ENCODE measurements at regions not wholly inside any gene's neighbourhood (a gene's known extent, or its start where the extent isn't known, plus 50 kb on each side); places are given as distances from the start of the nearest gene placed in this dataset.
"Not testable (repeated sequence)": the region's sequence is repeated elsewhere in the genome, so short reads cannot be mapped to it uniquely, and the experiment has no call there.

DNA sequence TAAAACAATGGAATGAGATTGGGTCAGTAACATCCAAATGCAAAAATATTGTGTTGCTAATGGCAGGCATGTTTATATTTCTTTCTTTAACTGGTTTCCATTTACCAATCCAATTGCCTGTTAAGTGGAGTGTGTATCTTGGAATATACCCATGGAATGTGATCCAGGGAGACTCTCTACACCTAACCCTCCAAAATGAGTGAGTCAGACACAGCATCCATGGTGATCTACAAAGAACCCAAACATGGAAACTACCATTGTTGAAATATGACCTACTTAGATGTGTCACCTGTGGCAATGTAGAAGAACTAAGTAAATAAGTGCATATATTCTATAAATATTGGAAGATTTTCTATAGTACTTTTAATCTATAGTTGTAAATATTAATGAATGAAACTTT lies 110.3 kb downstream of the AREG start:
- H3K9me3 Mint-ChIP-seq, result no peaks in the 10 kb centered on the region
- no peak for ATAC-seq
- H3K27ac Mint-ChIP-seq, result no peak overlapping the region
- H3K4me1 Mint-ChIP-seq (ENCODE audit: low read depth in 2 of 2), result no peaks in the 10 kb centered on the region
- no peak for DNase-seq (ENCODE audit: low spot score)
- H3K4me3 Mint-ChIP-seq, result no peak overlapping the region
- H3K27me3 Mint-ChIP-seq, result peaks cover 4 to 6% of the 10 kb centered on the region in 2 donors
- no peaks in the 10 kb centered on the region for H3K36me3 Mint-ChIP-seq

DNA sequence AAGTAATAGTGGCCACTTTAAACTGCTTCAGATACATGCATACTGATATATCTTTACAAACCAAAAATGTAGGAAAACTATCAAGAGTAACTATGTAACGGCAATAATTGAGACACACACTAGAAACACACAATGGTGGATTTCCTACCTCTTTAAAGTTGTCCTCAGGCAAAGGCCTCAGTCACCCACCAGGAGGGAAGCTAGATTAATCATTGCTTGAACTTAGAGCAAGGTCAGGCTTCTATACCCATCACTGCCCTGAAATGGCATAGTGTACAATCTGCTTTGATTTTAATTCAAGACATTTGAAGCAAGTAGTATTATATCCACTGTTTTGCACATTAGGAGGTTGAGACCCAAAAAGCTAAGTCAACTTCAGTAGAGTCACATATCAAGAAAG lies 110.9 kb downstream of the AREG start:
- DNase-seq (ENCODE audit: low spot score) (no peak), ATAC-seq (no peak)
- H3K4me1 Mint-ChIP-seq (ENCODE audit: low read depth in 2 of 2), result no peaks in the 10 kb centered on the region
- H3K27me3 Mint-ChIP-seq, result peaks cover 4 to 6% of the 10 kb centered on the region in 2 donors
- H3K4me3 Mint-ChIP-seq, result no peak overlapping the region
- H3K36me3 Mint-ChIP-seq, result no peaks in the 10 kb centered on the region
- H3K27ac Mint-ChIP-seq, result no peak overlapping the region
- H3K9me3 Mint-ChIP-seq, result no peaks in the 10 kb centered on the region

DNA sequence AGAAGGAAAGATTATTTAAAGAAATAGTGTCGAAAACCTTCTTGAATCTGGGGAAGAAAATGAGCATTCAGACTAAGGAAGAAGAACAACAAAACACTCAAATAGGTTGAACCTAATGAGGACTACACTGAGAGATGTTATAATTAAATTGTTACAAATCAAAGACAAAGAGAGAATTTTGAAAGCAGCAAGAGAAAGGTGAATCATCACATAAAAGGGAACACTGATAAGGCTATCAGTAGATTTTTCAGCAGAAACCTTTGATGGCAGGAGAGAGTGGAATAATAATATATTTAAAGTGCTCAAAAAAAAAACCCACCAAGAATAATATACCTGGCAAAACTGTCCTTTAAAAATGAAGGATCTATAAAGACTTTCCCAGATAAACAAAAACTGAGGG lies 114.9 kb downstream of the AREG start:
- Mint-ChIP-seq H3K4me3 (no peak overlapping the region), H3K27ac (no peak overlapping the region), H3K27me3 (peaks cover 0 to 5% of the 10 kb centered on the region in 2 donors), H3K36me3 (peaks cover 7% of the 10 kb centered on the region), H3K9me3 (peaks cover 8% of the 10 kb centered on the region), H3K4me1 (ENCODE audit: low read depth in 2 of 2) (no peaks in the 10 kb centered on the region)
- ATAC-seq (no peak), DNase-seq (ENCODE audit: low spot score) (no peak)

DNA sequence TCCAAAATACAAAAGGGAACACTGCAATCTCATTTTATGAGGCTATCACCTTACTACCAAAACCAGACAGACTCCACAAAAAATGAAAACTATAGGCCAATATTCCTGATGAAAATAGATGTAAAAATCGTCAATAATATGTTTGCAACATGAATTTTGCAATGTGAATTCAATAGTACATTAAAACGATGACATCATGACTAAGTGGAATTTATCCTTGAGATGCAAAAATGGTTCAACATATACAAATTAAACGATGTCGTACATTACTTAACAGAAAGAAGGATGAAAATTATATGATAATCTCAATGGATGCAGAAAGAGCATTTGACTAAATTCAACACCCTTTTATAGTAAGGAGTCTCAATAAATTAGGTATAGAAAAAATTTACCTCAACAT lies 123.0 kb downstream of the AREG start:
- Mint-ChIP-seq H3K9me3 (peaks cover 7% of the 10 kb centered on the region), H3K27me3 (peaks cover 0 to 5% of the 10 kb centered on the region in 2 donors), H3K4me1 (ENCODE audit: low read depth in 2 of 2) (no peaks in the 10 kb centered on the region), H3K36me3 (peaks cover 7% of the 10 kb centered on the region), H3K27ac (no peak overlapping the region), H3K4me3 (no peak overlapping the region)
- DNase-seq (ENCODE audit: low spot score), result no peak
- no peak for ATAC-seq

DNA sequence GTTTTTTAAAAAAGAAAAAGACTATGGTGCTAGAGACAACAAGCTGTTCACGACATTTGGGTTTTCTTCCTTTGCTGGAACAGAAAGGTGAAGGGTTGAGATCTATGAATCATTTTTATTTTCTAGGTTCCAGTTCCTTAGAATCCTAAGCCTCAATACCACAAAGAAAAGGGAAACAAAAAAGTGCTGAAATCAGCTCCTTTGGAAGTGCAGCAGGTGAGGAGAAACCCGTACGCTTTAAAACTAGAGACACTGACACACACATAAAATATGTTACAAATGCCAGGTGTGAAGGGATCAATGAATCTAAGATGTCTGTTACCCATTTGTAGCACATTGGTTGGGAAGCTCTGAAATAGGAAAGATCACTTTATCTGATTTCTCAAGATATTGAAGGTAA lies 125.2 kb downstream of the AREG start:
- H3K27me3 Mint-ChIP-seq, result no peaks in the 10 kb centered on the region
- no peaks in the 10 kb centered on the region for H3K4me1 Mint-ChIP-seq (ENCODE audit: low read depth in 2 of 2)
- H3K36me3 Mint-ChIP-seq, result no peaks in the 10 kb centered on the region
- DNase-seq (ENCODE audit: low spot score), result no peak
- H3K9me3 Mint-ChIP-seq, result peaks cover 6% of the 10 kb centered on the region
- H3K4me3 Mint-ChIP-seq, result no peak overlapping the region
- H3K27ac Mint-ChIP-seq, result no peak overlapping the region
- ATAC-seq, result no peak

DNA sequence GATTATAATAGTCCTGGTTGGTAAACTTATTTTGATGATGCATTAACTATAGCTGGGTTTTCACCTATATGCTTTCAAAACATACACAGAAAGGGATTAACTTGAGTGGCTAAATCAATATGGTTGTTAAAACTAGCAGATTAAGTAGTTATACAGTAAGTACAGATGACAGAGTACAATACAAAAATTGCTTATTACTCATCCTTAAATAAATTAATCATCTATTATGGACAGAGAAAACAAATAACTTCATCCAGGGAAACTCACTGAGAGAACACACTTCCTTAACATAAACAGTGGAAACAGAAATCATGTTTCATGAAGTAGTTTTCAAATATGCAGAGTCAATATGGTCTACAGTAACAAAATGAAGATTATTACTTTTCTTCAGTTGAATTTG lies 133.4 kb downstream of the AREG start:
- Mint-ChIP-seq H3K36me3 (no peaks in the 10 kb centered on the region), H3K9me3 (peaks cover 3% of the 10 kb centered on the region), H3K27me3 (no peaks in the 10 kb centered on the region), H3K4me3 (no peak overlapping the region), H3K27ac (no peak overlapping the region), H3K4me1 (ENCODE audit: low read depth in 2 of 2) (no peaks in the 10 kb centered on the region)
- DNase-seq (ENCODE audit: low spot score), result no peak
- ATAC-seq, result no peak

DNA sequence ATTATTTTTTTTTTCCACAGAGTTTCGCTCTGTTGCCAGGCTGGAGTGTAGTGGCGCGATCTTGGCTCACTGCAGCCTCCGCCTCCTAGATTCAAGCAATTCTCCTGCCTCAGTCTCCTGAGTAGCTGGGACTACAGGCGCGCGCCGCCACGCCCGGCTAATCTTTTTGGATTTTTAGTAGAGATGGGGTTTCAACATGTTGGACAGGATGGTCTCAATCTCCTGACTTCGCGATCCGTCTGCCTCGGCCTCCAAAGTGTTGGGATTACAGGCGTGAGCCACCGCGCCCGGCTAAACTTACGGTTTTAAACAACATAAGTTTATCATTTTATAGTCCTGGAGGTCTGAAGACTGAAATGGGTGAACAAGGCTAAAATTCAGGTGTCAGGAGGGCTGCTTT lies 133.9 kb downstream of the AREG start:
- H3K36me3 Mint-ChIP-seq, result not testable (repeated sequence)

DNA sequence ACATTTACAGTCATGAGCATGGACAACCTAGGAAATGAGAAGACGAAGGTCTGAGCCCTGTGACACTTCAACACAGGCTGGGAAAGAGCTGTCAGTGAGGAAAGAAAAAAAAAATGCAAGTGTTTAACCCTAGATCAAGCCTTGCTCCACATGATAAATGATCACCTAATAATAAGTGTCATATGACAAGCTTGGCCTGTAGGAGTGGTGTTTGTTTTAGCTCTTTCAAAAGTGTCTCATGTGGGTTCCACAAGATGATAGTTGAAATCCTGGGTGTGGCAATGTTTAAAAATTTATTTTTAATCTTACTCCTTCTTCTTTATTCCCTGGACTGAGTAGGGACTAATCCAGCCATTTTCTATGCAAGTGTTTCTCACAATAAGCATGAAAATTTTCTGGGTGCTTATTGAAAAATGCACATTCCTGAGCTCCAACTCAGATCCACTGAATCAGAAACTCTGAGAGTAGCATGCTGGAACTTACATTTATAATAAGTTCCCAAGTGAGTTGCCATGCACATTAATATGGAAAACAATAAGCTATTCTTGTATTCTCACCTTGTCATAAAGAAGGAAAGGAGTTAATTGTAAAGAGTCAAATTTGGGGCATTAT lies 138.3 kb downstream of the AREG start:
- Mint-ChIP-seq H3K27me3 (no peaks in the 10 kb centered on the region), H3K4me3 (no peak overlapping the region), H3K27ac (no peak overlapping the region), H3K4me1 (ENCODE audit: low read depth in 2 of 2) (no peaks in the 10 kb centered on the region), H3K9me3 (no peaks in the 10 kb centered on the region), H3K36me3 (no peaks in the 10 kb centered on the region)
- ATAC-seq, result no peak
- no peak for DNase-seq (ENCODE audit: low spot score)

More for the DNA sequence above, 133.9 kb downstream of the AREG start:
- not testable (repeated sequence) for ATAC-seq; H3K4me3 Mint-ChIP-seq; H3K27me3 Mint-ChIP-seq; H3K4me1 Mint-ChIP-seq (ENCODE audit: low read depth in 2 of 2); DNase-seq (ENCODE audit: low spot score); H3K9me3 Mint-ChIP-seq; H3K27ac Mint-ChIP-seq

DNA sequence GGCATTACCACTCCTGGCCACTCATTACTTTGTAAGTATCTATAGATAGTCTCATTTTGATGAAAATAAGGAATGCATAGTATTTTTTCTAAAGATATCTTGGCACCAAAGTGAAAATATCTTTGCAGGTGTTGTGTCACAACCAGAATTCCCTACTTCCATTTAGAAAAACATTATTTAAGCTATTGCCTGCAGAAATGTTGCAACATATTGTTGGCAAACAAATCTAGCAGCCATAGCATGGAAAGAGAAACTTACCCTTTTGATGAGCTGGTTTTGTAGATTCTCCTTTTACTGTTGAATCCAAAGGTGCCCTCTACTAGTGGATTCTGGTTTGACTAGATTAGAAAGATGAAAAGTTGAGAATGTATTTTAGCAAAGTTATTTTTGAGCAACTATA lies 138.8 kb downstream of the AREG start:
- Mint-ChIP-seq H3K4me3 (no peak overlapping the region), H3K9me3 (no peaks in the 10 kb centered on the region)

DNA sequence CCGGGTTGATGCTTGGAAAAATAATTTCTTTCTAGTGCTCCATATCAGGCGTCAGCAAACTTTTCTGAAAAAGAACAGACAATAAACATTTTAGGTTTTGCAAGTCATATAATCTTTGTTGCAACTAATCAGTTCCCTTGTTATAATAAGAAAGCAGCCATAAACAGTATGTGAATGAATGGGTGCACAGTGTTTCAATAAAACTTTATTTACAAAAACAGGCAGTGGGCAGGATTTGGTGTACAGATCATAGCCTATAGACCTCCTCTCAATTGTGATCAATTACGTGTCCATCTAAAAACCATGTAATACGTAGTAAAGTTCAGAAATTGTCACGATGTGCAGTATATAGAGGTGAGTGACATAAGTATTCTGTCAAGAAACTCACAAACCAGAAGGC lies 143.4 kb downstream of the AREG start:
- Mint-ChIP-seq H3K36me3 (no peaks in the 10 kb centered on the region), H3K4me1 (ENCODE audit: low read depth in 2 of 2) (no peaks in the 10 kb centered on the region), H3K27me3 (no peaks in the 10 kb centered on the region), H3K9me3 (no peaks in the 10 kb centered on the region), H3K4me3 (no peak overlapping the region), H3K27ac (no peak overlapping the region)
- DNase-seq (ENCODE audit: low spot score) (no peak), ATAC-seq (no peak)

More for the DNA sequence above, 138.8 kb downstream of the AREG start:
- Mint-ChIP-seq H3K27ac (no peak overlapping the region), H3K27me3 (no peaks in the 10 kb centered on the region), H3K36me3 (no peaks in the 10 kb centered on the region), H3K4me1 (ENCODE audit: low read depth in 2 of 2) (no peaks in the 10 kb centered on the region)
- ATAC-seq (no peak), DNase-seq (ENCODE audit: low spot score) (no peak)

DNA sequence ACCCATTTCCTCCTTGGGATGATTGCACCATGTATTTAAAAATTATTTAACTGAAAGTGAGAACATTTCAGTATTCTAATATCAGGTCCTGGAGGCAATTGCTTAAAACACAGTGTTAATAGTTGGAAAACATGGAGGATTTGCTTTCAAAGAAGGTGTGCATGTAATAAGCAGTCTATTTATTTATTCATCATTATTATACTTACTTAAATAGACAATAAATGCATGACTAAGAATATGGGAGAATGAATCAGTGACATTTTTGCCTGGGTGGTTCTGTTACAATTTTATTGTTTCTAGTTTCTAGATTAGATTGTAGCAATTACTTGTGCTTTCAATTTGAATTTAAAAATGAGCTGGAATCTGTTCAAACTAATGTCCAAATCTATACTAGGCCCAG lies 145.5 kb downstream of the AREG start:
- no peak overlapping the region for H3K27ac Mint-ChIP-seq
- no peaks in the 10 kb centered on the region for H3K4me1 Mint-ChIP-seq (ENCODE audit: low read depth in 2 of 2)
- H3K27me3 Mint-ChIP-seq, result no peaks in the 10 kb centered on the region
- no peaks in the 10 kb centered on the region for H3K36me3 Mint-ChIP-seq
- H3K9me3 Mint-ChIP-seq, result no peaks in the 10 kb centered on the region
- DNase-seq (ENCODE audit: low spot score) (no peak), ATAC-seq (no peak)
- no peak overlapping the region for H3K4me3 Mint-ChIP-seq

DNA sequence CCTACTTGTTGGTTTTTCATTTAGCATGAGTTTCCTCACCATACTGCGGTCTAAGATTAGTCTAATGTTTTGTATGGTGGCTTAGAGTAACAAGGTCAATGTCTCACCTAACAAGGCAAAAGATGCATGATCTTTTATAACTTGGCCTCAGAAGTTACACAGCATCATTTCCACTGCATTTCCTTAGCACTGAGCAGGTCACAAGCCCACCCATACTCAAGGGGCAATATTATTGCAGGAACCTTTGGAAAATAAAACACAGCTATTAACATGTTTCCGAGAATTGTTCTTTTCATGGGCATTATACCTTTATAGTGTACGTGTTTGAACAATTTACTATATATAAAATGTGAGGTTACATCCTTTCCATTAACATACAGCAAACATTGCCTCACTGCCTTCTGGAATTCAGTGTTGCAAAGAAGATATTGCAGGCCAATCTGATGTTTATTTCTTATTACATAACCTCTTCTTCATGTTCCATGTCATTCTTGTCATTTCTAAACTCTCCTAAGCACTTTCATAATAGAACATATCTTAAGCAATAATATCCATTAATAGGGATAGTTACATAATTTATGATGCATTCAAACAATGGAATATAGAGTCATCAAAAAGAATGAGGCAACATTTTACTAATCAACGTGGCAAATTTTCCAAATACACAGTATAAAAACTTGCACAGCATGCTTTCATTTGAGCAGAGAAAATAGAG lies 153.8 kb downstream of the AREG start:
- no peaks in the 10 kb centered on the region for H3K36me3 Mint-ChIP-seq
- ATAC-seq, result no peak
- peaks cover 0 to 2% of the 10 kb centered on the region in 2 donors for H3K27me3 Mint-ChIP-seq
- H3K4me1 Mint-ChIP-seq (ENCODE audit: low read depth in 2 of 2), result no peaks in the 10 kb centered on the region
- no peak overlapping the region for H3K4me3 Mint-ChIP-seq
- DNase-seq (ENCODE audit: low spot score), result no peak
- no peak overlapping the region for H3K27ac Mint-ChIP-seq
- peaks cover 5% of the 10 kb centered on the region for H3K9me3 Mint-ChIP-seq

DNA sequence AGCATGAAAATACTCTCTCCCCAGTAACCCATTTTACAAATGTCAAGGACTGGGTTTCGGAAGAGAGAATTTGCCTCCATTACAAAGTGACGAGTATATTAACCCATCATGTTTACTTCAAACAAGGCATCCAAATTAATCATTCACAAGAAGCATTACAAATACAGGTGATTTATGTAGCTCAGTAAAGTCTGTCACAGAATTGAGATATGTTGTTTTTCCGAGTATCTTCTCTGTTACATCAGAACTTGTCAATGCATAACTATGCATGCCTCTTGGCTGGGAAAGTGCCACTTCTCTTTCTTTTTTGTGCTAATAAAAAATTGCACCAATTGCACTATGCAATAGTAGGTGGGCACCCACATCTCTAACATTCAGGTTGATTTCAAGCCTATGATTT lies 158.2 kb downstream of the AREG start:
- H3K4me3 Mint-ChIP-seq, result no peak overlapping the region
- peaks cover 0 to 2% of the 10 kb centered on the region in 2 donors for H3K27me3 Mint-ChIP-seq
- no peaks in the 10 kb centered on the region for H3K4me1 Mint-ChIP-seq (ENCODE audit: low read depth in 2 of 2)
- no peak for ATAC-seq
- no peak for DNase-seq (ENCODE audit: low spot score)
- no peak overlapping the region for H3K27ac Mint-ChIP-seq
- no peaks in the 10 kb centered on the region for H3K36me3 Mint-ChIP-seq
- H3K9me3 Mint-ChIP-seq, result peaks cover 3% of the 10 kb centered on the region

DNA sequence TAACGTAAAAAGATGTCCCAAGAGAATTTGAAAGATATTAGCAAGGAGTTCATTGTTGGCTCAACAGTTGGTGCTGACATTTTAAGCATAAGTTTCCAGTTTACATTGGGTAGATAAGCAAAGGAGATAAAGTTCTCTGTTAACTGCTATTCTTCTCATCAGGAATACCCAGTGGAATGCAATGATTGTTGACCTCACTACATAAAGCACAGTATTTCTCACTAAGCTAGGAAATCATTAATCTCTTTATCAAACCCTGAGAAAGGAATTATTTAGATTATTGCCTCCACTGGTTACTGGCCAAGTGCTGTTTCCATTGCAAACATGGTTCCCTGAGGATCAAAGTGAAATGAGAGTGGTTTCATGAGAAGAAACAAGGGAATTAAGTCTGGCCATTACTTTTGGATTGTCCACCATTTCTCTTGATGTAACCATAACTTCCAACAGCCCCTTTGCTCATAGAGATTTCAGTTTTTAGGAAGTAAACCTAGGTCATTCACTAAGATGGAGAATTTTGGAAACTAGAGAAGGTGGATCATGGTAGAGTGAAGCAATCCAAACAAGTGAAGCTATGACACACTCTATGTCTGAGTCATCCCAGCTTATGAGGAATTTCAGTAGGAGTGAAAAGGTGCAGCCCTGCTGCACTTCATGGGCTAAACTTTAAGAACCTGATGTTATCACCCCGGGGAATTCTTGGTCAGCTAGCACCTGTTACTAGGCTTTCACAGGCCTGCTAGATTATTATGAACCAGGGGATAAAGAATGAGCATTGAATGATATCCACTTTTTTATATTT lies 163.4 kb downstream of the AREG start:
- no peak for ATAC-seq

More for the DNA sequence above, 163.4 kb downstream of the AREG start:
- Mint-ChIP-seq H3K27me3 (peaks cover 1 to 9% of the 10 kb centered on the region in 2 donors), H3K9me3 (peaks cover 3% of the 10 kb centered on the region), H3K36me3 (no peaks in the 10 kb centered on the region), H3K27ac (no peak overlapping the region), H3K4me3 (no peak overlapping the region), H3K4me1 (ENCODE audit: low read depth in 2 of 2) (no peaks in the 10 kb centered on the region)
- no peak for DNase-seq (ENCODE audit: low spot score)

Measured in natural killer cell treated with Interleukin-12 subunit alpha and Interleukin-12 subunit beta and Interleukin-15 and Interleukin-18, amount 100 ng/mL, for 72 hours (primary cell).